ENCODE measurements at regions not wholly inside any gene's neighbourhood (a gene's known extent, or its start where the extent isn't known, plus 50 kb on each side); places are given as distances from the start of the nearest gene placed in this dataset.

DNA sequence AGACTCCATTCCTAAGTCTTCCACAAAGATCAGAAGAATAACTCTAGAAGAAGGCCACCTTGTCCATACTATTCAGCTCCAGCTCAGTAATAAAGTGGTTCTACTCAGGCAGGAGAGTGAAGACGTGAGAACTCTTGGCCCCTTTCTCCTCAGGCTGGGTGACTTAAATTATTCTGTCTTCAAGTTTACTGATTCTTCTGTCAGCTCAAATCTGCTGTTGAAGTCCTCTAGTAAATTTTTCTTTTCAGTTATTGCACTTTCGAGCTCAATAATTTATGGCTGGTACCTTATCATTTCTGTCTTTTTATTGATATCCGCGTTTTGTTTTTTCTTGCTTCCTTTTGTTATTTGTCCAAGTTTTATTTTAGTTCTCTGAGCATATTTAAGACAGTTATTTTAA is 922.3 kb upstream of the PCDH9 start:
- TF ChIP-seq, protein P1, sequence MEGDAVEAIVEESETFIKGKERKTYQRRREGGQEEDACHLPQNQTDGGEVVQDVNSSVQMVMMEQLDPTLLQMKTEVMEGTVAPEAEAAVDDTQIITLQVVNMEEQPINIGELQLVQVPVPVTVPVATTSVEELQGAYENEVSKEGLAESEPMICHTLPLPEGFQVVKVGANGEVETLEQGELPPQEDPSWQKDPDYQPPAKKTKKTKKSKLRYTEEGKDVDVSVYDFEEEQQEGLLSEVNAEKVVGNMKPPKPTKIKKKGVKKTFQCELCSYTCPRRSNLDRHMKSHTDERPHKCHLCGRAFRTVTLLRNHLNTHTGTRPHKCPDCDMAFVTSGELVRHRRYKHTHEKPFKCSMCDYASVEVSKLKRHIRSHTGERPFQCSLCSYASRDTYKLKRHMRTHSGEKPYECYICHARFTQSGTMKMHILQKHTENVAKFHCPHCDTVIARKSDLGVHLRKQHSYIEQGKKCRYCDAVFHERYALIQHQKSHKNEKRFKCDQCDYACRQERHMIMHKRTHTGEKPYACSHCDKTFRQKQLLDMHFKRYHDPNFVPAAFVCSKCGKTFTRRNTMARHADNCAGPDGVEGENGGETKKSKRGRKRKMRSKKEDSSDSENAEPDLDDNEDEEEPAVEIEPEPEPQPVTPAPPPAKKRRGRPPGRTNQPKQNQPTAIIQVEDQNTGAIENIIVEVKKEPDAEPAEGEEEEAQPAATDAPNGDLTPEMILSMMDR (IDR thresholded peaks at IDR 0.05): no peak
- TF ChIP-seq, protein P2, sequence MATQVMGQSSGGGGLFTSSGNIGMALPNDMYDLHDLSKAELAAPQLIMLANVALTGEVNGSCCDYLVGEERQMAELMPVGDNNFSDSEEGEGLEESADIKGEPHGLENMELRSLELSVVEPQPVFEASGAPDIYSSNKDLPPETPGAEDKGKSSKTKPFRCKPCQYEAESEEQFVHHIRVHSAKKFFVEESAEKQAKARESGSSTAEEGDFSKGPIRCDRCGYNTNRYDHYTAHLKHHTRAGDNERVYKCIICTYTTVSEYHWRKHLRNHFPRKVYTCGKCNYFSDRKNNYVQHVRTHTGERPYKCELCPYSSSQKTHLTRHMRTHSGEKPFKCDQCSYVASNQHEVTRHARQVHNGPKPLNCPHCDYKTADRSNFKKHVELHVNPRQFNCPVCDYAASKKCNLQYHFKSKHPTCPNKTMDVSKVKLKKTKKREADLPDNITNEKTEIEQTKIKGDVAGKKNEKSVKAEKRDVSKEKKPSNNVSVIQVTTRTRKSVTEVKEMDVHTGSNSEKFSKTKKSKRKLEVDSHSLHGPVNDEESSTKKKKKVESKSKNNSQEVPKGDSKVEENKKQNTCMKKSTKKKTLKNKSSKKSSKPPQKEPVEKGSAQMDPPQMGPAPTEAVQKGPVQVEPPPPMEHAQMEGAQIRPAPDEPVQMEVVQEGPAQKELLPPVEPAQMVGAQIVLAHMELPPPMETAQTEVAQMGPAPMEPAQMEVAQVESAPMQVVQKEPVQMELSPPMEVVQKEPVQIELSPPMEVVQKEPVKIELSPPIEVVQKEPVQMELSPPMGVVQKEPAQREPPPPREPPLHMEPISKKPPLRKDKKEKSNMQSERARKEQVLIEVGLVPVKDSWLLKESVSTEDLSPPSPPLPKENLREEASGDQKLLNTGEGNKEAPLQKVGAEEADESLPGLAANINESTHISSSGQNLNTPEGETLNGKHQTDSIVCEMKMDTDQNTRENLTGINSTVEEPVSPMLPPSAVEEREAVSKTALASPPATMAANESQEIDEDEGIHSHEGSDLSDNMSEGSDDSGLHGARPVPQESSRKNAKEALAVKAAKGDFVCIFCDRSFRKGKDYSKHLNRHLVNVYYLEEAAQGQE (IDR thresholded peaks at IDR 0.05; ENCODE audit: insufficient read depth in 1 of 2, low read depth in 2 of 2, low read length in 1 of 2): no peak
